Suppressor macrophage treated with lipopolysaccharide for 1 hour (primary cell): ENCODE measurements at regions not wholly inside any gene's neighbourhood (a gene's known extent, or its start where the extent isn't known, plus 50 kb on each side); places are given as distances from the start of the nearest gene placed in this dataset.

Experiments used
- DNase-seq, 3 donors: peaks; one replicate each; pipeline ENCODE4 v3.0.0-alpha.2; 2020 to 2022

GRCh38 chr20:56975838-56976237, 290.6 kb downstream of the BMP7 start:
- DNase-seq, result no peak

- no peak for DNase-seq
These were observed 290.1 kb downstream of the BMP7 start for GRCh38 chr20:56976336-56976735.

GRCh38 chr20:56978475-56978874, 288.0 kb downstream of the BMP7 start:
- no peak for DNase-seq

GRCh38 chr20:56979125-56979524, 287.3 kb downstream of the BMP7 start:
- no peak for DNase-seq

GRCh38 chr20:56981301-56981700, 285.1 kb downstream of the BMP7 start:
- no peak for DNase-seq

GRCh38 chr20:56983813-56984212, 282.6 kb downstream of the BMP7 start:
- DNase-seq, result no peak

- DNase-seq, result no peak
These were observed 281.3 kb downstream of the BMP7 start for GRCh38 chr20:56985066-56985685.

GRCh38 chr20:56986476-56986875, 280.0 kb downstream of the BMP7 start:
- DNase-seq, result no peak

- DNase-seq, result no peak
These were observed 279.3 kb downstream of the BMP7 start for GRCh38 chr20:56986931-56987720.

- no peak for DNase-seq
These were observed 278.5 kb downstream of the BMP7 start for GRCh38 chr20:56987986-56988385.

- DNase-seq, result no peak
These were observed 278.0 kb downstream of the BMP7 start for GRCh38 chr20:56988446-56988845.

GRCh38 chr20:56989516-56989915, 276.9 kb downstream of the BMP7 start:
- no peak for DNase-seq

- no peak for DNase-seq
These were observed 273.4 kb downstream of the BMP7 start for GRCh38 chr20:56993020-56993559.

GRCh38 chr20:56994006-56994405, 272.4 kb downstream of the BMP7 start:
- no peak for DNase-seq

GRCh38 chr20:56995149-56995548, 271.3 kb downstream of the BMP7 start:
- DNase-seq, result no peak

GRCh38 chr20:56995635-56996075, 270.8 kb downstream of the BMP7 start:
- DNase-seq, result peak in 2 of 3 donors; percentile 2 to 8

- no peak for DNase-seq
These were observed 269.9 kb downstream of the BMP7 start for GRCh38 chr20:56996533-56996932.

GRCh38 chr20:56998438-56998837, 268.0 kb downstream of the BMP7 start:
- no peak for DNase-seq

- no peak for DNase-seq
These were observed 265.9 kb downstream of the BMP7 start for GRCh38 chr20:57000441-57000968.

GRCh38 chr20:57001126-57001767, 265.2 kb downstream of the BMP7 start:
- no peak for DNase-seq

- DNase-seq, result no peak
These were observed 264.3 kb downstream of the BMP7 start for GRCh38 chr20:57002066-57002570.

GRCh38 chr20:57003012-57003411, 263.4 kb downstream of the BMP7 start:
- DNase-seq, result no peak

GRCh38 chr20:57004416-57004815, 262.0 kb downstream of the BMP7 start:
- no peak for DNase-seq
